Dedifferentiated amniotic fluid mesenchymal stem cell (primary cell): ENCODE measurements at regions not wholly inside any gene's neighbourhood (a gene's known extent, or its start where the extent isn't known, plus 50 kb on each side); places are given as distances from the start of the nearest gene placed in this dataset.
"Not testable (repeated sequence)": the region's sequence is repeated elsewhere in the genome, so short reads cannot be mapped to it uniquely, and the experiment has no call there.

Experiments used
- DNase-seq: peaks from one replicate; pipeline ENCODE4 v3.0.0-alpha.2; 2016; ENCODE audit errors: extremely low spot score

- no peak for DNase-seq
These were observed 179.7 kb upstream of the ST6GALNAC5 start for GRCh38 chr1:76687307-76688175.

GRCh38 chr1:76690766-76691165 lies 176.5 kb upstream of the ST6GALNAC5 start:
- no peak for DNase-seq

- no peak for DNase-seq
These were observed 171.7 kb upstream of the ST6GALNAC5 start for GRCh38 chr1:76695535-76695934.

GRCh38 chr1:76697361-76697760 lies 169.9 kb upstream of the ST6GALNAC5 start:
- DNase-seq, result no peak

- not testable (repeated sequence) for DNase-seq
These were observed 167.6 kb upstream of the ST6GALNAC5 start for GRCh38 chr1:76699646-76700045.

- DNase-seq, result not testable (repeated sequence)
These were observed 167.1 kb upstream of the ST6GALNAC5 start for GRCh38 chr1:76700200-76700599.

GRCh38 chr1:76705560-76705959 lies 161.7 kb upstream of the ST6GALNAC5 start:
- DNase-seq, result no peak

- DNase-seq, result no peak
These were observed 153.7 kb upstream of the ST6GALNAC5 start for GRCh38 chr1:76713535-76713934.

GRCh38 chr1:76715474-76715873 lies 151.8 kb upstream of the ST6GALNAC5 start:
- DNase-seq, result no peak

GRCh38 chr1:76723949-76724348 lies 143.3 kb upstream of the ST6GALNAC5 start:
- no peak for DNase-seq

- no peak for DNase-seq
These were observed 142.5 kb upstream of the ST6GALNAC5 start for GRCh38 chr1:76724816-76725215.

GRCh38 chr1:76725864-76726619 lies 141.2 kb upstream of the ST6GALNAC5 start:
- peak; percentile 48 for DNase-seq

GRCh38 chr1:76727520-76727919 lies 139.8 kb upstream of the ST6GALNAC5 start:
- no peak for DNase-seq

GRCh38 chr1:76729142-76729541 lies 138.1 kb upstream of the ST6GALNAC5 start:
- DNase-seq, result no peak

GRCh38 chr1:76730027-76730426 lies 137.3 kb upstream of the ST6GALNAC5 start:
- no peak for DNase-seq

- not testable (repeated sequence) for DNase-seq
These were observed 128.9 kb upstream of the ST6GALNAC5 start for GRCh38 chr1:76738355-76738754.

- DNase-seq, result not testable (repeated sequence)
These were observed 126.3 kb upstream of the ST6GALNAC5 start for GRCh38 chr1:76740956-76741355.

- no peak for DNase-seq
These were observed 122.3 kb upstream of the ST6GALNAC5 start for GRCh38 chr1:76744989-76745388.

- no peak for DNase-seq
These were observed 121.1 kb upstream of the ST6GALNAC5 start for GRCh38 chr1:76746206-76746605.

- DNase-seq, result no peak
These were observed 112.5 kb upstream of the ST6GALNAC5 start for GRCh38 chr1:76754730-76755129.

GRCh38 chr1:76759171-76759860 lies 108.0 kb upstream of the ST6GALNAC5 start:
- DNase-seq, result no peak

GRCh38 chr1:76759950-76760349 lies 107.3 kb upstream of the ST6GALNAC5 start:
- no peak for DNase-seq
